ENCODE measurements at regions not wholly inside any gene's neighbourhood (a gene's known extent, or its start where the extent isn't known, plus 50 kb on each side); places are given as distances from the start of the nearest gene placed in this dataset.

GRCh38 chr7:41459623-41460261 lies 243.1 kb downstream of the INHBA start:
- Histone ChIP-seq H3K4me1 (ENCODE audit: insufficient read depth, low read length) (no peaks in the 10 kb centered on the region), H3K36me3 (ENCODE audit: insufficient read depth, low read depth, low read length) (no peaks in the 10 kb centered on the region), H3K27ac (ENCODE audit: low read length) (no peak overlapping the region), H3K4me3 (ENCODE audit: low read length) (no peak overlapping the region), H3K9ac (ENCODE audit: low read depth, low read length) (no peak overlapping the region), H3K9me3 (ENCODE audit: insufficient read depth, low read depth, low read length) (no peaks in the 10 kb centered on the region), H3K27me3 (ENCODE audit: insufficient read depth, low read length) (no peaks in the 10 kb centered on the region)

- no peak overlapping the region for H3K27ac ChIP-seq (ENCODE audit: low read length)
- H3K36me3 ChIP-seq (ENCODE audit: insufficient read depth, low read depth, low read length) = no peaks in the 10 kb centered on the region
These were observed 243.7 kb downstream of the INHBA start for GRCh38 chr7:41459183-41459582.

DNA sequence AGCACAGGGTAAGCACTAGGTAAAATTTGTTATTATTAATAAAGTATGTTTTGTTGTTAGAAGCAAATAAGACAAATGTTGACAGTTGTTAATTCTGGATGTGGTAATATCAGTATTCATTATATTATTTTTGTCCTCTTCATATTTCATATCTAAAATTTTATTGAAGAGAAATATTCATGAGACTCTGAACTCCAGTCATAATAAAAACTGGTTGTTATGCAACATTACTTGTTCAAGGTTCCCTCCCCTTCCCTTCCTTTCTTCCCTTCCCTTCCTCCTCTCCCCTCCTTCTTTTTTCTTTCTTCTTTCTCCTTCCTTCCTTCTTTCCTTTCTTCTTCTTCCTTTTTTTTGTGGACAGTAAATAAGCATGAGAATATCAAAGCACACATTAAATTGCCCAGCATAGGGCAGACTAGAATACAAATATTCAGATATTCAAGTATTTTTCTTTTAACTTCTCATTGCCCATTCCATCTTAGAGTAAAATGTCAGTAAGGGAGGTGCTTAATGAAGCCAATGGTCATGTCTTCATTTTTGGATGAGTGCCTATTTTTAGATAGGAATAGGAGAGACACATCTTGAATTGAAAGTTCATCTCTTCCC lies 245.0 kb downstream of the INHBA start:
- Histone ChIP-seq H3K27me3 (ENCODE audit: insufficient read depth, low read length) (no peaks in the 10 kb centered on the region), H3K27ac (ENCODE audit: low read length) (no peak overlapping the region), H3K9ac (ENCODE audit: low read depth, low read length) (no peak overlapping the region), H3K4me3 (ENCODE audit: low read length) (no peak overlapping the region), H3K4me1 (ENCODE audit: insufficient read depth, low read length) (no peaks in the 10 kb centered on the region), H3K36me3 (ENCODE audit: insufficient read depth, low read depth, low read length) (no peaks in the 10 kb centered on the region), H3K9me3 (ENCODE audit: insufficient read depth, low read depth, low read length) (no peaks in the 10 kb centered on the region)

More at GRCh38 chr7:41459183-41459582, 243.7 kb downstream of the INHBA start:
- Histone ChIP-seq H3K9me3 (ENCODE audit: insufficient read depth, low read depth, low read length) (no peaks in the 10 kb centered on the region), H3K4me3 (ENCODE audit: low read length) (no peak overlapping the region), H3K4me1 (ENCODE audit: insufficient read depth, low read length) (no peaks in the 10 kb centered on the region), H3K9ac (ENCODE audit: low read depth, low read length) (no peak overlapping the region), H3K27me3 (ENCODE audit: insufficient read depth, low read length) (no peaks in the 10 kb centered on the region)

DNA sequence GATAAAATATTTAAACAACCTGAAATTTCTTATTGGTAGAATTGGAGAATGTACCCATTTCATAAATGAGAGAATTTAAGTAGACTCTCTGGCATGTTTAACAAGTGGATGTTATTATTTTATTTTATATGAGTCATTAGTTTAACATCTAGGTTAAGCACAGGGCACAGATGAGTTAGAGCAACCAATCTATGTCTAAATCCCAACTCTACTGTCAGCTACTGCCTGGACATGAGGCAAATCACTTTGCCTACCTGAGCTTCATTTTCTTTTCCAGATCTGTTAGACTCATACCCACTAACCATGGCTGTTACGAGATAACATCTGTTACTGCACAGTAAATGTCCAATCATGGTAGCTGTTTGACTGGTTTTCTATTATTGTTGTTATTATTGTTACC lies 251.1 kb downstream of the INHBA start:
- Histone ChIP-seq H3K27ac (ENCODE audit: low read length) (no peak overlapping the region), H3K4me1 (ENCODE audit: insufficient read depth, low read length) (peaks cover 5% of the 10 kb centered on the region; the same call in 1 of the 2 replicates), H3K36me3 (ENCODE audit: insufficient read depth, low read depth, low read length) (no peaks in the 10 kb centered on the region), H3K27me3 (ENCODE audit: insufficient read depth, low read length) (no peaks in the 10 kb centered on the region), H3K9ac (ENCODE audit: low read depth, low read length) (no peak overlapping the region), H3K9me3 (ENCODE audit: insufficient read depth, low read depth, low read length) (no peaks in the 10 kb centered on the region), H3K4me3 (ENCODE audit: low read length) (no peak overlapping the region)

DNA sequence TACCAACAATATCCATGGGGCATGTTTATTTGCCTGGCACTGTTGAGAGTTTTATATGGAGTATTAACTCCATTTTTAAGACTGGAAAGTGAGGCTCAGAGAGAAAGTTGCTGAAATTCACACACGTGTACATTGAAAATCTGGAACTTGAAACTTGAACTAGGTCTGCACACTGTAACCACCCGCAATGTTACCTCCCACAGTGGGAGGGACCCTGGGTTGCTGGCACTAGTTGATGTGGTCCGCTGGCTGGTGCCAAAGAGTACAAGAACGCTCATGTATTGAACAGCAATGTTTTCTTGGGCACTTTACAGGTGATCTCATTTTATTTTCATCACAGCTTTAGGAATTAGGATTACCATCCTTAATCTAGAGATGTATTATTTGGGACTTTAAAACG lies 253.2 kb downstream of the INHBA start:
- H3K27me3 ChIP-seq (ENCODE audit: insufficient read depth, low read length) = no peaks in the 10 kb centered on the region
- H3K36me3 ChIP-seq (ENCODE audit: insufficient read depth, low read depth, low read length) = no peaks in the 10 kb centered on the region
- no peaks in the 10 kb centered on the region for H3K9me3 ChIP-seq (ENCODE audit: insufficient read depth, low read depth, low read length)
- H3K27ac ChIP-seq (ENCODE audit: low read length) = no peak overlapping the region
- H3K4me3 ChIP-seq (ENCODE audit: low read length) = no peak overlapping the region
- H3K9ac ChIP-seq (ENCODE audit: low read depth, low read length) = no peak overlapping the region
- H3K4me1 ChIP-seq (ENCODE audit: insufficient read depth, low read length) = peaks cover 19% of the 10 kb centered on the region; the same call in 1 of the 2 replicates

GRCh38 chr7:41449286-41449685 lies 253.6 kb downstream of the INHBA start:
- H3K9me3 ChIP-seq (ENCODE audit: insufficient read depth, low read depth, low read length) = no peaks in the 10 kb centered on the region
- no peaks in the 10 kb centered on the region for H3K36me3 ChIP-seq (ENCODE audit: insufficient read depth, low read depth, low read length)
- H3K4me1 ChIP-seq (ENCODE audit: insufficient read depth, low read length) = peaks cover 19% of the 10 kb centered on the region; the same call in 1 of the 2 replicates
- no peaks in the 10 kb centered on the region for H3K27me3 ChIP-seq (ENCODE audit: insufficient read depth, low read length)
- no peak overlapping the region for H3K9ac ChIP-seq (ENCODE audit: low read depth, low read length)
- no peak overlapping the region for H3K27ac ChIP-seq (ENCODE audit: low read length)
- no peak overlapping the region for H3K4me3 ChIP-seq (ENCODE audit: low read length)

GRCh38 chr7:41448104-41448503 lies 254.8 kb downstream of the INHBA start:
- Histone ChIP-seq H3K9ac (ENCODE audit: low read depth, low read length) (no peak overlapping the region), H3K27ac (ENCODE audit: low read length) (no peak overlapping the region), H3K4me1 (ENCODE audit: insufficient read depth, low read length) (peaks cover 19% of the 10 kb centered on the region; the same call in 1 of the 2 replicates), H3K4me3 (ENCODE audit: low read length) (no peak overlapping the region), H3K9me3 (ENCODE audit: insufficient read depth, low read depth, low read length) (no peaks in the 10 kb centered on the region), H3K36me3 (ENCODE audit: insufficient read depth, low read depth, low read length) (no peaks in the 10 kb centered on the region), H3K27me3 (ENCODE audit: insufficient read depth, low read length) (no peaks in the 10 kb centered on the region)

DNA sequence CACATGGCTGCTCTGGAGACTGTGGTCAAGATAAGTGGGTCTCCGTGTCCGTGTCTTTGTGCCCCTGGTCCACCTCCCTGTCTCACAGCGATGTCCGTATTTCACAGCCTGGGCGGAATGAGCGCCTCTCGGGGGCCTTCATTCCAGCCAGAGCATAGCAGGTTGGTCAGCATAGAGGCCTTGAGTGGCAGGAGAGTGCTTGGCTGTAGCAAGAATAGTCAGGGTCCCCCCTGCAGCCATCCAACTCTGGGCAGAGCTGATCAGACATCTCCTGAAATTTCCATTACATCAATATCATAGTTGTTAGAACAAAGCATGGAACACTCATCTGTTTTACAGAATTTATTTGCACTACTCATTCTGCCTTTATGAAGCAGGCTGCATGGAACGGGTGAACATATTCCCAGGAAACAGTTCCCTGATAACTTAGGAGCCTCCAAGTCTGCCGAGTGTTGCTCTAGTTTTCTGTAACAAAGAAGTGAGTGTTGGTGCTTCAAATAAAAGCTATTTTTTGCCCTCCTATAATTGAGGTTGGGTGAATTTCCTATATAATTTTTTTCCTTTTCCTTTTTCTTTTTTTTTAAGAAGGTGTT lies 255.3 kb downstream of the INHBA start:
- H3K9ac ChIP-seq (ENCODE audit: low read depth, low read length) = no peak overlapping the region
- no peaks in the 10 kb centered on the region for H3K36me3 ChIP-seq (ENCODE audit: insufficient read depth, low read depth, low read length)

DNA sequence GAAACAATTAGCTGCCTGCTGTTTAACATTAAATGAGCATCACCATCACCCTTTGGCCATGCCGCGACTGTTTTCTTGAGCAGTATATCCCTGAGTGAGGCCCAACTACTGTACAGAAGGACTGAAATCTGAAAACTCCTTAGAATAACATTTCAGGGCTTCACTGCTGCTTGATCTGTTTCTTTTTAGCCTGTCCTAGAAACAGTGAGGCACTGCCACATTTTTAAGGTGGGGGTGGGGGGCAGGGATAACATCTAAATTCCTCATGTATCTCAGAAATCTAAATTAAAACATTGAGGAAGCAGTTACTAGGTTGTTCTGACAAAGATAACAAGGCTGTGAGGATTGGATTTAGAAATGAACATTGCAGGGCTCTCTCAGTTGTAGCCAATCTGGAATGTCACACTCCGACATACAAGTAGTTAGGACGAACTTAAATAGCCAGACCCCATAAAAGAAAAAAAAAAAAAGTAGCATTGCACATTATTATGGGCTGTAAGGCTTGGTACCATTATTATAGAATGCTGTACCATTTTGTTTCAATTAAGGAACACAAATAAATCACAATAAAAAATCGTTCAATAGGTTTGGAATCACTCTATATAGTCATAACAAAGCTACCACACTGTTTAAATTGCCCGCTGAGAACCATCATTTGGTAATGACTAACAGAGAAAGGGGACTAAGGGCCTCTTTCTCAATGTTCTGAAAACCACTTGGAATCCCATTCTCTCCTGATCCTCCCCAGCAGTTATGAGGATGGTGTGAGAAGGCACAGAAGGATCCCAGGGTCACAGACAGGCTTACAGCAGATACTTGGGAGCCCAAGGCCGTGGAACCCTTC lies 256.1 kb downstream of the INHBA start:
- Histone ChIP-seq H3K4me3 (ENCODE audit: low read length) (no peak overlapping the region), H3K27ac (ENCODE audit: low read length) (no peak overlapping the region), H3K4me1 (ENCODE audit: insufficient read depth, low read length) (peaks cover 19% of the 10 kb centered on the region; the same call in 1 of the 2 replicates), H3K9me3 (ENCODE audit: insufficient read depth, low read depth, low read length) (no peaks in the 10 kb centered on the region), H3K27me3 (ENCODE audit: insufficient read depth, low read length) (no peaks in the 10 kb centered on the region), H3K36me3 (ENCODE audit: insufficient read depth, low read depth, low read length) (no peaks in the 10 kb centered on the region), H3K9ac (ENCODE audit: low read depth, low read length) (no peak overlapping the region)

More for the DNA sequence above, 255.3 kb downstream of the INHBA start:
- Histone ChIP-seq H3K27ac (ENCODE audit: low read length) (no peak overlapping the region), H3K27me3 (ENCODE audit: insufficient read depth, low read length) (no peaks in the 10 kb centered on the region), H3K4me3 (ENCODE audit: low read length) (no peak overlapping the region), H3K9me3 (ENCODE audit: insufficient read depth, low read depth, low read length) (no peaks in the 10 kb centered on the region), H3K4me1 (ENCODE audit: insufficient read depth, low read length) (peaks cover 19% of the 10 kb centered on the region; the same call in 1 of the 2 replicates)

- no peak overlapping the region for H3K27ac ChIP-seq (ENCODE audit: low read length)
- 0 out of 2 replicates have a peak overlapping the region, but pooled peaks have one; percentile 3 for H3K9ac ChIP-seq (ENCODE audit: low read depth, low read length)
- no peaks in the 10 kb centered on the region for H3K27me3 ChIP-seq (ENCODE audit: insufficient read depth, low read length)
- H3K4me3 ChIP-seq (ENCODE audit: low read length) = no peak overlapping the region
- H3K4me1 ChIP-seq (ENCODE audit: insufficient read depth, low read length) = peaks cover 19% of the 10 kb centered on the region; the same call in 1 of the 2 replicates
- no peaks in the 10 kb centered on the region for H3K9me3 ChIP-seq (ENCODE audit: insufficient read depth, low read depth, low read length)
- no peaks in the 10 kb centered on the region for H3K36me3 ChIP-seq (ENCODE audit: insufficient read depth, low read depth, low read length)
These were observed 256.9 kb downstream of the INHBA start for GRCh38 chr7:41445946-41446345.

- Histone ChIP-seq H3K36me3 (ENCODE audit: insufficient read depth, low read depth, low read length) (no peaks in the 10 kb centered on the region), H3K27ac (ENCODE audit: low read length) (no peak overlapping the region), H3K9me3 (ENCODE audit: insufficient read depth, low read depth, low read length) (no peaks in the 10 kb centered on the region), H3K27me3 (ENCODE audit: insufficient read depth, low read length) (no peaks in the 10 kb centered on the region), H3K4me3 (ENCODE audit: low read length) (no peak overlapping the region), H3K9ac (ENCODE audit: low read depth, low read length) (0 out of 2 replicates have a peak overlapping the region, but pooled peaks have one; percentile 3), H3K4me1 (ENCODE audit: insufficient read depth, low read length) (peaks cover 19% of the 10 kb centered on the region; the same call in 1 of the 2 replicates)
These were observed 257.5 kb downstream of the INHBA start for GRCh38 chr7:41445432-41445831.

All from iPS-20b (cell line).